ENCODE measurements at regions not wholly inside any gene's neighbourhood (a gene's known extent, or its start where the extent isn't known, plus 50 kb on each side); places are given as distances from the start of the nearest gene placed in this dataset.

DNA sequence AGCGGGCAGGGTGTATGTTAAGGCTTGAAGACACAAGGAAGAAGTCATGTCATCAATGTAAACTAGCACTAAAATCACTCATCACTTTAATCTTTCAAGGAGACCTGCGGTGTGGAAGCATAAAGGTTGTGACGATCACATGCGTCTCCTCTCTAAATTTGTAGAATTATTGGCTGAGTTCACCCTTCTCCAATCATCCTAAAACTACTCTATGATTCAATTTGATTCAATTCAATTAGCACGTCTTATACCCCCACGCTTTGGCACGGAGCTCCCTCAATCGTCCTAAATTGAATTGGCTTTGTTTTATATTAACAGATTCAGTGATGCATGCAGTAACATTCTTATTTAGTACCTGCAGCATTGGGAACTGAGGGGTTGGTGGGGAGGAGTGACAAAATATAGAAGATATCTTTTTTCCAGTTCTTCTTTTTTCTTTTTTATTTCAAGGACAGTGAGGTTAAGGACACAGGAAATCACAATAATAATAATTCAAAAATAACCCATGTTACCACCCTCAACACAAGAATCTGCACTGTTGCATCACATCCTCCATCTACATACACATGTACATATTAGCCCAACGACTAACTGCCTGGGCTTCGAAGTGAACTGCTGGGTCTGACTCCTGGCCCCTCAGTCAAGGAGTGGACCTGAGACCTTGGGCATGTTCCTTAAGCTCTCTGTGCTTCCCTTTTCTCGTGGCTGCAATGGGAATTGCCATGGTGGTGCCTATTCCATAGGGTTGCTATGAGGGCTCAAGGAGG lies 86.5 kb downstream of the LSM5 start:
- TF ChIP-seq, protein P1, sequence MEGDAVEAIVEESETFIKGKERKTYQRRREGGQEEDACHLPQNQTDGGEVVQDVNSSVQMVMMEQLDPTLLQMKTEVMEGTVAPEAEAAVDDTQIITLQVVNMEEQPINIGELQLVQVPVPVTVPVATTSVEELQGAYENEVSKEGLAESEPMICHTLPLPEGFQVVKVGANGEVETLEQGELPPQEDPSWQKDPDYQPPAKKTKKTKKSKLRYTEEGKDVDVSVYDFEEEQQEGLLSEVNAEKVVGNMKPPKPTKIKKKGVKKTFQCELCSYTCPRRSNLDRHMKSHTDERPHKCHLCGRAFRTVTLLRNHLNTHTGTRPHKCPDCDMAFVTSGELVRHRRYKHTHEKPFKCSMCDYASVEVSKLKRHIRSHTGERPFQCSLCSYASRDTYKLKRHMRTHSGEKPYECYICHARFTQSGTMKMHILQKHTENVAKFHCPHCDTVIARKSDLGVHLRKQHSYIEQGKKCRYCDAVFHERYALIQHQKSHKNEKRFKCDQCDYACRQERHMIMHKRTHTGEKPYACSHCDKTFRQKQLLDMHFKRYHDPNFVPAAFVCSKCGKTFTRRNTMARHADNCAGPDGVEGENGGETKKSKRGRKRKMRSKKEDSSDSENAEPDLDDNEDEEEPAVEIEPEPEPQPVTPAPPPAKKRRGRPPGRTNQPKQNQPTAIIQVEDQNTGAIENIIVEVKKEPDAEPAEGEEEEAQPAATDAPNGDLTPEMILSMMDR (IDR thresholded peaks at IDR 0.05) = no peak
- TF ChIP-seq POLR2A (IDR thresholded peaks at IDR 0.05) = no peak
